GM21825 (cell line): ENCODE measurements at regions not wholly inside any gene's neighbourhood (a gene's known extent, or its start where the extent isn't known, plus 50 kb on each side); places are given as distances from the start of the nearest gene placed in this dataset.
"Not testable (repeated sequence)": the region's sequence is repeated elsewhere in the genome, so short reads cannot be mapped to it uniquely, and the experiment has no call there.

Source experiments
- ATAC-seq: cut with Tn5 transposase; IDR thresholded peaks from one replicate; pipeline ENCODE4 v1.9.1; 2021; ENCODE audit warnings: mild to moderate bottlenecking, moderate library complexity; ENCODE audit not compliant: unreplicated experiment

DNA sequence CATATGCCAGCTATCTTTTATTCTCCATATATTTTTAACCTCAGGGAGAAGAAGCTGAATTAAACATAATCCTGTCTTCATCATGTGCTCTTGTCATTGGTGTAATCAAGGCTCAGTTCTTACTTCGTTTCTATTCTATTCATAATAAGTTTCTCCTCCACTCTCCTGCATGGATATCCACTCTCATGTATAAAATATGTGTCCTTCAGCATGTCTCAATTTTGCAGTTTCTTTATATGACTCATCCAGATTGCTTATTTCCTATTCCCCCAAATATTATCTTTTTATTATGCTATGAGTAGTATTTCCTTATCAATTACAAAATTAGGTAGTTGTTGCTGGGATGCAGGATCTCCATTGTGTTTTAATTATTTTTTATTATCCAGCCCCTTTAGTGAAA, 643.7 kb upstream of the ACO1 start:
- no peak for ATAC-seq

DNA sequence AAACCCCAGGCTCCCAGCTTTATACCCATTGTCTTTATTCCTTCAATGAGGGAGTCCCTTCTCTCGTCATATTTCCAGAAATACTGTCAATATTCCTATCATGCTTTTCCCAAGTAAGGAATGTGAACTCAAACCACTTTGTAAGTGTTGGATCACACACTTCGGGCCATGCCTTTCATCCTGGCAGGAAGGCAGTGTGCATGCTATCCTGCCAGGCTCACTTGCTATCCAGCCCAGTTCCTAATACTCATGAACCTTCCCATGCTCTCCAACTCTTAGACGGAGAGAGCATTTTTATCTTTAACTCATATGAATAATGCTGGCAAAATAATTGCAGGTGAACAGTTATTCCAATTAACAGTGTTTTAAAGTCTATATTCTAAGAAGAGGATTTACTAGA, 639.9 kb upstream of the ACO1 start:
- ATAC-seq: no peak

GRCh38 chr9:31745468-31745867, 639.0 kb upstream of the ACO1 start:
- no peak for ATAC-seq

- no peak for ATAC-seq
Measured at GRCh38 chr9:31745886-31746285, 638.6 kb upstream of the ACO1 start.

GRCh38 chr9:31753756-31754155, 630.7 kb upstream of the ACO1 start:
- ATAC-seq: no peak

GRCh38 chr9:31759703-31760102, 624.7 kb upstream of the ACO1 start:
- ATAC-seq: no peak

- not testable (repeated sequence) for ATAC-seq
Measured at GRCh38 chr9:31774021-31774420, 610.4 kb upstream of the ACO1 start.

DNA sequence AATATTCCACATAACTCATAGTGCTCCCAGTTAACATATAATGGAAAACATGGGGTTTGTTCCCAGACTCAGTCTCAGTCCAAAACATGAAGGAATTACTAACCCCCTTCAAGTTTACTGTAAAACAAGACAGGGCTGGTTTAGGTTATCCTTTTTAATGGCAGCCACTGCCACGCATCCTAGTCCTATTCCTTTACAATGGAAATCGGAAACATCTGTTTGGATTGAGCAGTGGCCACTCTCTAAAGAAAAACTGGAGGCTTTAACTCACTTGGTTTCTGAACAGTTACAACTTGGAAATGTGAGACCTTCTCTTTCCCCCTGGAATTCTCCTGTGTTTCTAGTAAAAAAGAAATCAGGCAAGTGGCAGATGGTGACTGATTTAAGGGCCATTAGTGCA, 609.9 kb upstream of the ACO1 start:
- ATAC-seq: no peak

GRCh38 chr9:31776471-31776870, 608.0 kb upstream of the ACO1 start:
- no peak for ATAC-seq

- no peak for ATAC-seq
Measured at GRCh38 chr9:31783491-31783890, 601.0 kb upstream of the ACO1 start.

DNA sequence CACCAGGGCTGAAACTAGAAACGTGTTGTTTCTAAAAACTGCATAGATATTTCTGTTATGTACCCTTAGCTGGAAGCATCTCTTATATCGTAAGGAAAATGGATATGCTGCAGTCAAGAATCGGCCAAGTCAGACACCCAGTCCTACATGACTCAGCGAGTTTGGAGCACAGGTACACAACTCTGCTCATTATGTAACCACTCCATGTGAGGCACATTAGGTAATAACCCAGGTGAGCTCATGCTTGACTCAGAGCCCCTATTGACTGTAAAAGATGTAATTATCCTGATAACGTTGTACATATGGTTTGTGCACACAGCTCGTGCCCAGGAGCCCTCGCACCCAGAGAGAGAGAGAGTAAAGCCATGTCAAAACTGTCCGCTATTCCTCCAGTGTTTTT, 593.7 kb upstream of the ACO1 start:
- ATAC-seq: no peak

DNA sequence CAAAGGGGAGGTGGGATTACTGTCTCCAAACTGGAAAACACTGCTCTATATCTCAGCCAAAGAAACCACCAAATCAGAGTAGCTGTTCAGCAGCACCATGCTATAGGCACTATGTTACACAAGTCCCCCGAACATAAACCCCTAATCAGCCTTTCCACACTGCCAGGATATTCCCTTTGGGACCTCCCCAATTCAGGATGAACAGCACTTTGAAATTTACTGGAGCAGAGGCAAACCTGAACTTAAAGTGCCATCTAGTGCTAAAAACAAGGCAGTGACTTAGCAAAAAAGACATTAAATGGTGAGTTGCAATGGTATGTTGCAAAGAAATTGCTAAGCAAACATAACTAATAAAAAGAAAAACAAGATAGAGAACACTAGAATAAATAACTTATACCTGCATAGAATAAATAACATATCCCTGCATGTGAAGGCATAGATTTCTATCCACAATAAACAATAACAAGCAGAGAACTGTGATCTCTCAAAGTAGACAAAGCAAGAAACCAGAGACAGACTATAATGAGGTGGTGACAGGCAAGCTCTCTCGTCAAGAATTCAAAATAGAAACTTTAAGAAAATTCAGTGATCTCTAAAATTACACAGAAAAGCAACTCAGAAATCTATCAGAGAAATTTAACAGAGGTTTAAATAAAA, 584.4 kb upstream of the ACO1 start:
- ATAC-seq: no peak

DNA sequence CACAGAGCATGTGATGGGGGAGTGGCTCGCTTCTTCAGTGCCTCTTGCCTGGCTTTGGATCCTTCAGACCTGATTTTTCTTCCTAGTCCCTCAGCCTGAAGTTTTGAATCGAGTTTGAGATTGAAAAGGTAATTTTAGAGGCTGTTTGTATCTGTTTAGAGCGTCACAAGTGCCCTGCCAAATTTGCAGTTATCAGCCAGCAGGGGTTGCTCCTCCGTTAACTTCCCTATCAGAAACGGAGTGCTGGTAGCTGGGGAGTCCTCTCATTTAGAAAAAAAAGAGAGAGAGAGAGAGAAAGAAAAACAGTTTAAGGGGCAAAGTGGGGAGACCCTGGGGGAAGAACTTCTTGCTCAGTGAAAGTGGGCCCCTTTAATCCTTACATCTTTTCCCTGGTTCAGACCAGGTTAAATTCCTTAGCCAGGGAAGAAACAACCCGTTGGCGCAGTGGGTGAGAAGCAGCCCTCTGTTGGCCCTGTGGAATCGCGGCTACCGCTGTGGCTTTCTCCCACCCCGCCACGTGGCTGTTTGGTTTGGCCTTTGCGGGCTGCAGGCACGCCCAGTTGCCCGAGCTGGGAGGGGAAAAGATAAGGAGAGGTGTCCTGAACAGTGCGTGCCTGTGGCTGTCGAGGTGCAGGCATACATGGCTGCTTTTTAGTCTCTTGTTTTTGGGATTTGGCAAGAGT, 576.7 kb upstream of the ACO1 start:
- ATAC-seq: no peak

- ATAC-seq: no peak
Measured at GRCh38 chr9:31808766-31809165, 575.7 kb upstream of the ACO1 start.

- ATAC-seq: no peak
Measured at GRCh38 chr9:31820426-31820825, 564.0 kb upstream of the ACO1 start.

DNA sequence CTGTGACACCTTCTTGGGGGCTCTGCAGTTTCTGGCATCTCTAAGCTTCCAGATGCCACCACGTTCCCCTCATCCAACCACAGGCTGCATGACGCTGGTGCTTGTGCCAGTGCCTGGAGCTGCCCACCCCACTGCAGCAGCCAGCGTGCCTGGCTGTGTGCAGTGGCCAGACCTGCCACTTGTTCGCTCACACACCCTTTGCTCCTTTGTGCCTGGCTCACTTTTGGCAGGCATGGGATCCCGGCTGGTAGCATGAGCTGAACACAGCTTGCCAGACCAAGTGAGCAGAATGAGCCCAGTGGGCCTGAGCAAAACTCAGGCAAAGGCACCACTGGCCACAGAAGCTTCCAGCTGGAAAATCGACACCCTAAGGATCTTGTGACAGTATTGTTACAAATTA, 562.9 kb upstream of the ACO1 start:
- ATAC-seq: no peak

DNA sequence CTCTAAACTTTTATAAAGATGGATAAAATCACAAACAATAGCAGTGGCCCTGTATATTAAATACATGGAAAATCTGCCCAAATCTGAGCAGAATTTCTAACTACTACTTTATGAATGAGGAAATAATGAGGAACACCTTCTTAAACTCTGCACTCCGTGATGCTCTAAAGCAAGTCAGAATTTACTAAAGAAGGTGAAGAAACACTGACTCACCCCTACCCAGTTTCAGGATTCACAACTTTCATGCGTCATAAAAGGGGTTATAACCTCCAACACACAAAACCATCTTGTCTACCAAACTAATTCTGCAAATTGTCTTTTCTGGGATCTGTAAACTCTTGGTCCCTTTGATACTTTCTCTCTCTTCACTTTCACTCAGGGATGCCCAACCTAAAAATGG, 561.1 kb upstream of the ACO1 start:
- ATAC-seq: no peak

DNA sequence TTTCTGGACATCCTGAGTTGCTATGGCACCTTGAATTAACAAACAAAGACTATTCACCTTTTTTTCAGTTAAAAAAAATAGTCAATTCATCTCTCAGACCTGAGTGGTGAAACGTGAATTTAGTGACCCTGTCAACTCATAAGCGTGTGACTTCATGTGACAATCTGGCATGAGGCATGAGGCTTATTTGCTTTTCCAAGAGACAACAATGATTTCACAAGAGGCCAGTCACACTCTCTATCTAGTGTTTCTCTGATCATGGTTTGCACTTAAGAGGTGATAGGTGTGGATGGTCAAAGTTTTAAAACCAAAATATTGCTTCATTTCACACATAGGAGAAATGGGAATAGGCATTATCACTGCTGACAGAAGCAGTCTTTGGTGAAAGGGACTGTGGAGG, 559.6 kb upstream of the ACO1 start:
- ATAC-seq: no peak

GRCh38 chr9:31837211-31837610, 547.2 kb upstream of the ACO1 start:
- no peak for ATAC-seq

DNA sequence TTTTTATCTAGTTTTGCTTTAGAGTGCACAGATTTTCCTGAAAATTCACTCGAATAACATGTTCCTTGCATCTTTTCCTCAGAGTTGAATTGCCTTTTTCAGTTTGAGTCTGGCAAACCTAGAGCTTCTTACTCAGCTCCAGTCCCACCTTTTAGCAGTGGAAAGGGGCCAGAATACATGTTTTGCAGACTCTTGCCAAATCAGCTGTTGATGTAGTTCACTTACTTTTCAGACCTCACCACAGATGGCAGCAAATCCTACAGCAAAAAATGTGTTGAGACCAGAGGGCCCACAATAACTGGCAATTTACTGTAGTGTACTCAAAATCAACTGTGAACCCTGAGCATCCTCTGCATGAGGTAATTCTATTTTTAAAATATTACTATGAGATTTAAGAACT, 545.2 kb upstream of the ACO1 start:
- no peak for ATAC-seq

DNA sequence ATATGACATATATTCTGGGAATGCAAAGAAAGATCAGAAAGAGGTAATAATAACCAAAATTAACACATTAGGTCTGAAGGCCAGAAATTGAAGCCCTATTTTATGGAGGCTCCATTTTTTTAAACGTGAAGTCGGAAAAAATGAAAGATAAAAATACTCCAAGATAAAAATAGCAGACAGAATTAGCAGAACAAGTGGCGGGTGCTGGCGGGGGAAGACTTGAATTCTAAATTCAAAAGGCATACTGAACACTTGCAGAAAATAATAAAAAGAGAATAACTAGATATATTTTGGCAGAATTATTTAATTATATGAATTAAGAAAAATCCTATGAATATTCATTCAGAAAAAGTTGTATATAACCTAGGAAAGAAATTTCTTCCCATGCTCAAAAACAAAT, 543.7 kb upstream of the ACO1 start:
- no peak for ATAC-seq

GRCh38 chr9:31847963-31848362, 536.5 kb upstream of the ACO1 start:
- no peak for ATAC-seq
